GM18858 (cell line): ENCODE measurements at regions not wholly inside any gene's neighbourhood (a gene's known extent, or its start where the extent isn't known, plus 50 kb on each side); places are given as distances from the start of the nearest gene placed in this dataset.
A peak's percentile ranks its signal among the peaks of the same experiment; 100 is the strongest.

Experiments used
- ATAC-seq: cut with Tn5 transposase; IDR thresholded peaks from one replicate; pipeline ENCODE4 v1.9.1; 2021; ENCODE audit not compliant: unreplicated experiment

DNA sequence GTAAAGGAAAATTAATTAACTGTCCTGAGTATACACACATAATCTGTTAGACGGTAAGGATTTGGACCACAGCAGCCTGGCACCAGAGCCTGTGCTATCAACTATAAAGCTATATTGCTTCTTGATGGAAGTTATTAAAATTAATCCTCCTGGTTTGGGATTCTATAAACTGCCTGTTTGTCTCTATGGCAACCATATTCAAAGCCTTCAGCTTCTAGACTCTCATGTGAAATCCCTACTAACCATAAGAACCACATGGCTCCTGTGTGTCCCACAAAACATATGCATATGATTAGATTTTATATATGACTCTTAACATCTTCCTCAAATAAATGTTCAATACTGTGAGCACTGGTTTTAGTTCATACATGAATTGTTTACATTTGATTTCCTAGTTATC is 380.8 kb downstream of the ANKRD50 start:
- no peak for ATAC-seq

DNA sequence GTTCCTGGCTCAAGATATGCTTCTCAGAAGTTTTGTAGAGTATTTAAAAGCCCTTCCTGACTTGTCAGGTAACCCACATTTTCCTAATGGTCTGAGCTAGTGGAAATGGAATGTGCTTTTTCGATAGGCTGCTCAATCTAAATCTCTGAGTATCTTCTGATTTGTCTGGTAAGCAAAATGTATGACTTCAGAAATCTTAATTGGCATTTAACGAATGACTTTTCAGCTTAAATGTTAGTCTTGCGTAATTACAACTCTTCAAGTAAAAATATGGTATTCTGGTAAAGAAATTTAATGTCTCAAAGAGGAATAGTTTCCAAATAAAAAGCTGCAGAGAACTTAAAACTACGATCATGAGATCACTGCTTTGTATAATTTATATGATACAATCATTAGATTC is 379.1 kb downstream of the ANKRD50 start:
- no peak for ATAC-seq

GRCh38 chr4:124334119-124334518 is 378.4 kb downstream of the ANKRD50 start:
- peak; percentile 54 for ATAC-seq

DNA sequence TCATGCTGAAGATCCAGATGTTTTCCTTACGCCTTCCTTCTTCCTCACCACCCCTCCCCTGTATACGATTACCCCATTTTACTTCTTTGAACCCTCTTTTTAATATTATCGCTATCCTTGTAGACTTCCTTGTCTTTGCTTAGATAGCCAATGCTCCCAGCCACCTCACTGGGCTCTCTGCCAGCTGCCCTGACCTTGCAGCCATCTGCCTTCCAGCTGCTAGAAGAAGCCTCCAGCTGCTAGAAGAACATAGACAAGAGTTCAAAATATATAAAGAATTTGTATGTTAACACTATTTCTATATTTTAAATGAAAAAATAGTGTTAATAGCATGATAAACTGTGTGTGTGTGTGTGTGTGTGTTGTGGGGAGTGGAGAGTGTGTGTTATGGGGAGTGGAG is 374.7 kb downstream of the ANKRD50 start:
- ATAC-seq: no peak

- no peak for ATAC-seq
Observed at GRCh38 chr4:124343661-124344171, 368.8 kb downstream of the ANKRD50 start.

- no peak for ATAC-seq
Observed at GRCh38 chr4:124372916-124373315, 339.6 kb downstream of the ANKRD50 start.

DNA sequence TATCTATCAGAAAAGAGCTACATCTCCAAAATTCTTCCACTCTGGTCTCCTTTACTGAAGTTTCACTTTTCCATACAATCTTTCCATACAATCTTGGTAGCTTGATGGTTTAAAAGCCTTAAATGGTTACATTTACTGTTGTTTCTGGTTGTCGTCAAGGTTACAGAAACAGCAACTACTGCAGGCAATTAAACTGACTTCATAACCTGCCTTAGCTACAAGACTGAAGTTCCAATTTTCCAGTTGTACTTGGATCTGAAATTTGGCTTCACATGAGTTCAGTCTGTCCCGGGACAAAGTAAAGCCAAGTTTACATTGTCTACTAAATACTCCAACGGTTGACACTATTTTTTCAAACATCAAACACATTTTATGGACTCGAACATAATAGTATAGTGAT is 326.4 kb downstream of the ANKRD50 start:
- ATAC-seq: no peak

DNA sequence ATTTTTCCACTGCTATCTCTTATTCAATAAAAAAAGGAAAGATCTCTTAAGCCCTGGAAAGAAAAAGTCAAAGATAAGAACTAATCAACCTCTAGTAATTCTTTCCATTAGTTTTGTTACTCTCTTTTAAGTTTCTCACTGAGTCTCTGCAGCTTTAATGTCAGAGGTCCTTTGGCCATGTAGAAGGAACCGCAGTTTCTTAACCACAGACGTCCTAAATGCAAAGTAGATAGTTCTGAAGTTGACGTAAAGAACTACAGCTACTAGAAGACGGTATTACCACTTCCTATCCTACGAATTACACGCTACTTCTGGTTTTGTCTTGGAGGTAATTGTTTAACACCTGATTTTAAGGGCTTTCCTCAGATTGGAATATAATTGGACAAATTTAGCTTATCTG is 325.9 kb downstream of the ANKRD50 start:
- no peak for ATAC-seq

GRCh38 chr4:124389591-124389990 is 322.9 kb downstream of the ANKRD50 start:
- no peak for ATAC-seq

DNA sequence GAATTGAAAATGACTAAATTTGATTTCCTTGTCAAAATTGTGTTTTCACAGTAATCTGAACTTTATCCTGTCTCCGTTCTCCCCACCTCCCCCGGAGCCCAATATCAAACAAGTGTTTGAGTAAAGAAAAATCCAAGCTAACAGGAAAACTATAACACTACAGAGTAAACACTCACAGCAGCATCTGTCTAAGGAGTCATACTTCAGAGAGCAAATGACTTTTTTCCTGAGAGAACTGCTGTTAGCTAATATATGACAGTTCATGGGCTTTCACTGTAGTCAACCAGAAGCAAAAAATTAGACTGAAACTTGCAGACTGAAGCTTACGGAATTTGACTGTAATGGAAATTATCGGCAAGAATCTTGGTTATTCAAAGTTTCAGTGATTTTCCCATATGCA is 321.7 kb downstream of the ANKRD50 start:
- ATAC-seq: no peak

GRCh38 chr4:124396333-124396732 is 316.2 kb downstream of the ANKRD50 start:
- no peak for ATAC-seq

- ATAC-seq: no peak
Observed at GRCh38 chr4:124401606-124402005, 310.9 kb downstream of the ANKRD50 start.

DNA sequence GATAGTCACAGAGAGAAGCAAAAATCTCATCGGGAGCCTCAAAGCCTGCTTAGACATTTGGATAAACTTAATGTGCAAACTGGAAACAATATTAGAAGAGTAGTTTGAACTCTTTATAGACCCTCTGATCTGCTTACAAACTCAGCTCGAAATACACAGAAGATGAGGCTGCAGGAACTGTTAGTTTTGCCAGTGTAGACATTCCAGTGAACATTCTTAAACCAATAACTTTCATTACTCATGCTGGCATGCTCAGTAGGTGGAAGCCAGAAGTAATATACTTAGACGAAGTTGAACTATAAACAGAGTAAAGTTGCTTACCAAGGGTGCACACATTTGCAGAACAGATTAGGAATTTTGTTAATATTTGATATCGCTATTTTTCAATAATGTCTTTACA is 303.5 kb downstream of the ANKRD50 start:
- no peak for ATAC-seq

DNA sequence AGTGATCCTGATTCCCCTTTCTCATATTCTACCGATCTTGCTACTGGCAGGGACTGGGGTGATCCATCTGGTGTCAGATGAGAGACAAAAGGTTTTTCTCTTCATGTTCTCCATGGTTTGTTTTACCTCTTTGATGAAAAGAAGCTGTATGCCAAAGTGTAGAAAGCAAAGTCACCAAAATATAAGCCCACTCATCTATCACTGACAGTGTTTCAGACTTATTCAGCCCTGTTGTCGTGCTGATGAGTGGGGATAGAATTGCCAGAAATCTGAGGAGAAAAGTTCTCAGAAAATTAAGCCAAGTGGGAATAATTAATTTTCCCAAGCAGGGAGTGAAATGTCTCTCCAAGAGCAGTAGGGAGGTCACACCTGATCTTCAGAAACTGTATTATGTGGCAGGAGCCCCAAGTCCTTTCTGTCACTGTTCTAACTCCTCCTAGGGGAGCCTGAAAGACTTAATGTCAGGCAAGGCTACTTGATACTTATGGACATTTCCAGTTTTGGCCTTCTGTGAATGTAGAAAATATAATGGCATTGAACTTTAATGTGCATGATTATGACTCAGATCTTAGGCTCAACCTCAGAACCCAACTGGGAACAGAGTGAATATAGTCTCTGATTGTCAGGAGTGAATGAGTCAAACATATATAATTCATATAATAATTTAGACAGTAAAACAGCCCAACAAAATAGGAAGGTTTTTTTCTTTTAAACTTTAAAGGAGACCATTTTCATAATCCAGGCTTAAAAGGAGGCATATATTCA is 298.1 kb downstream of the ANKRD50 start:
- no peak for ATAC-seq

DNA sequence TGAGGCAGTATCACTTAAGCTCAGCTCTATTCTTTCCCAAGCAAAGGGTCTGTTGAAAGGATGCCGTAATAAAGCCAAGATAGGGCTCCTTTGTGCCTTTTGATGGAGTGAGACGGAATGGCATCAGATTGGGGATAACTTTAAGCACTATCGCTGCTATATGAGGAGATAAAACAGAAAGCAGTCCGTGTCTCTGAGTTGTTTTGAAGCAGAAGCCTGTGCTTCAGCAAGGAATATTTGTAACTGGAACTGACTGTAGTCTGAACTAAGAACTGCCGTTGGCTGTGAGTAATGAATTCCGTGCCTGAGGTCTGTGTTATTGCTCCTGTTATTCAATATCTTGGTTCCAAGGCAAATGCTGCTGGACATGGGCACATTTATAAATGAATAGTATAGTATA is 297.4 kb downstream of the ANKRD50 start:
- no peak for ATAC-seq

- no peak for ATAC-seq
Observed at GRCh38 chr4:124417371-124417770, 295.2 kb downstream of the ANKRD50 start.

- ATAC-seq: no peak
Observed at GRCh38 chr4:124420166-124420695, 292.3 kb downstream of the ANKRD50 start.

- ATAC-seq: no peak
Observed at GRCh38 chr4:124423160-124423559, 289.4 kb downstream of the ANKRD50 start.

GRCh38 chr4:124426279-124426678 is 286.3 kb downstream of the ANKRD50 start:
- ATAC-seq: no peak

DNA sequence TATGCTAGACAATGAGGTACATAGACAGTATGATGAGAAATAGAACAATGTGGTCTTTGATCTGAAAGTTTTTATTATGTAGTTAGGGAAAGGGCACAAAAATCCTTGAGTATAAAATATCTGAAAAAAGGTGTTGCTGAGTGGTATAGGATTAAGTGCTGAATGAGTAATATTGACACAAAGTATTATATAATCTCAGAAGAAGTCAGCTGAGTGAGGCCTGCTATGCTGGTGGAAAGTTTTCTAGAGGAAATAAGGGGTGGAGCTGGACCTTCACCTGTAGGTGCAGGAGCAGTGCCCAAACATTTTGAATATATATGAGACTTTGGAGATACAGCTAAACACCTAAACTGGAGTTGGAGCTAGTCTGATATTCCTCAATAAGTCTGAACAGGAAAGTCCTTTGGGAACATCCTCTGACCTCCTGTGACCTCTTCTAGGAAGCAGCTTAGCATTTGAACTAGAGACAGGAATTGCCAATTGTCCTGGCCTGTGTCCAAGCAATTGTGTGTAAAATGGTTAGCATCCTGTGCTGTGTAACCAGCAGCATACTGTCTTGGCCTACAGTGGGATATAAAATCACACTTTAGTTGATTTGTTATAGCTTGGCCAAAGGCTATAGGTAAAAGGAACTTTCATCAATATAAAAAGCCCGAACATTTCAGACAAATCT is 285.3 kb downstream of the ANKRD50 start:
- ATAC-seq: no peak

- no peak for ATAC-seq
Observed at GRCh38 chr4:124428648-124429047, 283.9 kb downstream of the ANKRD50 start.

DNA sequence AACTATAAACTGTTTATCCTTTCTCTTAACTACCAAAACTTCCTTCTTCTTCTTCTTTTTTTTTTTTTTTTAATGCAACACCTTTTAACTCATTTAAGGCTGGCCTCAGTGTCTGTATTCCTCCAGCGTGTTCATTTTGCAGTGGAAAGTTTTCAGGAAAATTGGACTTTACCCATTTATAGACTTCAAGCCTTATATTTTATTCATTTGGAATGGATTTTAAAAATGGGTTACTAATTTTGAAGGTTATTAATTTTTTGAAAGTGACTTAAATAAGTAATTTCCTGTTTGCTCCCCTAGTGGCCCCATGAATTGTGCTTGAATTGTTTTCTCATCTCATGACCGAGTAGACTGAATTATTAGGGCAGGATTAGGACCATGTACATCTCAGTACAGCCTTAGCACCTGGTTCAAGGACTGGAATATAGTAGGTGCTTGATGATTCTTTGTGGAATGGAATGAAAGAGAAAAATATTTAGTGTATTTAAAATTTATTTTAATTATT is 282.7 kb downstream of the ANKRD50 start:
- ATAC-seq: no peak
